Activated CD4-positive, CD25-positive, alpha-beta regulatory T cell treated with anti-CD3 and anti-CD28 coated beads, Interleukin-2, amount 50 U/mL, for 24 hours (primary cell): ENCODE measurements at regions not wholly inside any gene's neighbourhood (a gene's known extent, or its start where the extent isn't known, plus 50 kb on each side); places are given as distances from the start of the nearest gene placed in this dataset.
A peak's percentile ranks its signal among the peaks of the same experiment; 100 is the strongest.

Experiments
- ATAC-seq, 2 donors: fragments of 150-1000 bp; cut with Tn5 transposase; one replicate each; pipeline ENCODE4 v1.10.0; 2021; ENCODE audit warnings: mild to moderate bottlenecking in 1 of 2, moderate library complexity in 1 of 2

DNA sequence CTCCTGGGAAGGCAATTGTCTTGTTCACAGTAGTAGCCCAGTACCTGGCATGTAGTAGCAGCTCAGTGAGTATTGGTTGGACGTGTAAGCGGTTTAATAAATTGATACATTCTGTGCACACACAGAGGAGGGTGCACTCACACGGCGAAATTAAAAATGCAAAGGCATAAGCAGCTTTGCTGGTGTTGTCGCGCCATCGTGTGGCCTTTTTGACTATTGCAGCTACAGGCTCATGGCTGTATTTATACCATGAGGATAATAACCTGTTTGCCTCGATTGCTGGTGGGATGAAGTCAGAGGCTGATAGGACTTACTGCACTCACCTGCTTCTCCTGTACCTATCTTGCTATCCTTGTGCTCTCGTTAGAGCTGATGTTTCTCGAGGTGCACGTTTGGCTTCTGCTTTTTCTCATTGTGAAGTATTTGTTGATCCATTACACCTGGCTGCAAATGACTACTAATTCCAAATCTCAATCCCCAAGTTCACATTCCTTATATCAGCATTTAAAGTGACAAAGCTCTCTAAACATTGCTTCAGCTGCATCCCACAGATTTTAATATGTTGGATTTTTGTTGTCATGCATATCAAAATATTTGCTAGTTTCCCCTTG lies 61.5 kb downstream of the TBXT start:
- no peak for ATAC-seq

DNA sequence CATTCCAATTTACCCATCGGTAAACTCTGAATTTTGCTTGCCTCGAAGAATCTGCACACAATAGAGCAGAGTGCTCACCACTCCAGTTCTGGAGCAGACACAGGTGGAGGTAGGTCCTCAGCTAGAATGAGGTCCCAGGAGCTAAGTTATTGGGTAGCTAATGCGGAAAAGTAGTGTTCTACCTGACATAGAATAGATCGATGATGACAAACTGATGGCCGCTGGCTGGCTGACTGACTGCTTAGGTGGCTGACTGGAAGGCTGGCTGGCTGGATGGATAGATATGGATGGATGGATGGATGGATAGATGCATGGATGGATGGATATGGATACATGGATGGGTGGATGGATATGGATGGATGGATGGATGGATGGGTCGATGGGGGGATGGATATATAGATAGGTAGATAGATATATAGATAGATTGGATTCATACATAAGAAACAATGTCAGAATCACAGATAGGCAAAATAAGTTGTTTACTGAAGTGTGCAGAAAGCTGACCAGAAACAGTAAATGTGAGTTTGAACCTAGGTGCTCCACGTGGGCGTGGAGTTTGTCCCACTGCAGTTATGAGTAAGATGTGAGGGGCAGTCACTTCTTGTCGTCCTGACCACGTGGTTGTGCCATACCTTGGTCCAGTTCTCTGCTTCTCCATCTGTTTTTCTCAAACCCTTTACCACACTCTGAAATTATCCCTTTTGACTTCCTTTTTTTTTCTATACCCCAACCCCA lies 62.1 kb downstream of the TBXT start:
- ATAC-seq: peak in 1 of 2 donors; percentile 49

DNA sequence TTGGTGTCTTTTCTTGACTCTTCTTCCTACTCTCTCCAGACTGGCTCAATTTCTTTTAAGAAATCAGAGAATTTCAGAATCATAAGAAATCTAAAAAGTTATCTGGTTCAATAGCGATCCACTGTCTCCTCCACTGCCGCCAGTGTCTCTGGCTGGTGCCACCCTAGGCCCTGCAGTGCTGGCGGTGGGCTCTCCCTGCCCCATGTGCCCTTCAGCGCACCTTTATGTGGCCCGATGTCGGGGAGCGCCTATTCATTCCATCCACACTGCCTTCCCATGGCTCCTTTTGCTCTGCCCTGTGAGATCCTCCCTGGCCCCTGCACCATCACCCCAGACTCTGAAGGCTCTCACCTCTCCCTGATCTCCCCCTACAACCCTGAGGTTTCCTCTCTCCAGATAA lies 62.8 kb downstream of the TBXT start:
- ATAC-seq: no peak

DNA sequence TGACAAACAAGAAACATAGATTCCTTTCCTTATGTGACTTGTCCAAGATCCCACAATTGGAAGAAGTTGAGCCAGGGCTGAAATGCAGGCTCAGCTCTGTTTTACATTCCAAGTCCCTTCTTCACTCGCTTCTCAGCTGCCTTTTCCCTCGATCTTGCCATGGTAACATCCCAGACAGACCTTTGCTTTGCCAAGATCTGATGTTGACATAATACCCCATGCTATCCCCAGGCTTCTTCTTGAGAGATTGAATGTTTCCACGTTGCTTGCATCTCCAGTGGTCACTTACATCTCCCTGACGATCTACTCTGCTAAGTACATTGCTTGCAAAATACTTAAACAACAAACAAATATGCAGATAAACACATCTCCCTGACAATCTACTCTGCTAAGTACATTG lies 63.5 kb downstream of the TBXT start:
- no peak for ATAC-seq

DNA sequence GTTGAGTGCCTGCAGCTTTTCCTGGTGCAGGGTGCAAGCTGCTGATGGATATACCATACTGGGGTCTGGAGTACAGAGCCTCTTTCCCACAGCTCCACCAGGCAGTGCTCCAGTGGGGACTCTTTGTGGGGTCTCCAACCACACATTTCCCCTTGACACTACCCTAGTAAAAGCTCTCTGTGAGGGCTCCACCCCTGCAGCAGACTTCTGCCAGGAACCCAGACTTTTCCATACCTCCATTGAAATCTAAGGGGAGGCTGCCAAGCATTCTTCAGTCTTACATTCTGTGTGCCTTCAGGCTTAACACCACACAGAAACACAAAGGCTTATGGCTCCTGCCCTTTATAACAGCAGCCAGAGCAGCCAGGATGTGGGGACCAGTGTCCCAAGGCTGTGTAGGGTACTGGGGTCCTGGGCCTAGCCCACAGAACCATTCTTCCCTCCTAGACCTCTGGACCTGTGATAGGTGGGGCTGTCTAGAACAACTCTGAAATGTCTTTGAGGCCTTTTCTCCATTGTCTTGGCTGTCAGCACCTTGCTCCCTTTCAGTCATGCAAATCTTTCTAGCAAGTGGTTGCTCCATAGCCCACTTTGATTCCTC lies 65.7 kb downstream of the TBXT start:
- no peak for ATAC-seq

DNA sequence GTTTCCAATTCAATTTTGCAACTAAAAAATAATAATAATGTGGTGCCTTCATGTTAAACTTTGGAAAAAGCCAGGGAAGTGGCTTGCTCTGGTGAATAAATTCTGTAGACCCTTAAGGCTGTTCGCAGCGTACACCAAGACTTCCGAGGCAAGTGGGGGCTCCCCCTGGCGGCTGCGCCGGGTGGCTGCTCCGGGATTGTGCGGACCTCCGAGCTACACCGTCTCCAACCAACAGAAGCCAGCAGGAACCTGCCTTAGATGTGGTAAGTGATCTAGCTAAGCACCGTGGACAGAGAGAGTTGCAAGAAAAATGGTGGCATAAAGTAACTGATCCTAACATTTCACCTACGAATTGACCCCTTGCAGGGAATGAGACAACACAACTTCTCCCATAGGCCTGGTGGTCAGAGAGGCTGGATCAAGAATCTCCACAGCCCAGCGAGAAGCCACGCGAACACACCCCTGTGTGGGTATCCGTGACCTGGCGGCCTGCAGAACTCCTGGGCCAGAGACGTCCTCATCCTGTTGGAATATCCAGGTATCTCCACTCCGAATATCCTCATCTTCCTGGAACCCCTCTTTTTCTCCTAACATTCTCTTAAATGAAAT lies 69.6 kb downstream of the TBXT start:
- peak; percentile 64 to 66 for ATAC-seq

DNA sequence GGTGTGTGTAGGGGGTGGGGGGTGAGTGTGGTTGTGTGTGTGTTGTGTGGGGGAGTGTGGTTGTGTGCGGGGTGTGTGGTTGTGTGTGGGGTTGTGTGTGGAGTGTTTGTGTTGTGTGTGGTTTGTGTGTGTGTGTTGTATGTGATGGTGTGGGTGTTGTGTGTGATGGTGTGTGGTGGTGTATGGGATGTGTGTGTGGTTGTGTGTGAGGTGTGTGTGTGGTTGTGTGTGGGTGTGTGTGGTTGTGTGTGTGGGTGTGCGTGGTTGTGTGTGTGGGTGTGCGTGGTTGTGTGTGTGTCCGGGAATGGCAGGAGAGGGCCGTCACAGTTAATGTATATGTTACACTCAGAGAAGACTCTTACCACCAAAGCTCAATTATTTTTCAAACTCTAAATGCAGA lies 79.8 kb downstream of the TBXT start:
- no peak for ATAC-seq

DNA sequence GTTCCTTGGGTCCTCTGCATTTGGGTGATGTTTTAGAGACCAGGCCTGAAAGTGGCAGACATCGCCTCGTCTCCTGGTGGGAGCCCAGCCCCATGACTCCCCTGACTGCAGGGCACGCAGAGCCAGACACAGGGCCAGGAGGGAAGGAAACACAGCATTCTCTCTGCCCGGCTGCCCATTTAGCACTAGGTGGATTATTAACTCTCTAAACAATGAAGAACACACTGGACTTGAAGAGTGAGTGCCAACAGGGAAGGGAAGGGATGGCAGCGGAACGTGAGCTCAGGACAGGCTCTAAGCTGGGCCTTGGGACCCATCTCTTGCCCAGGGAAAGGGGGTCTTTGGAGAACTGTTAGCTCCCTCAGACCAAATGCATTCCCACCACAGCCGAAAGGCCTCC lies 80.4 kb downstream of the TBXT start:
- no peak for ATAC-seq

DNA sequence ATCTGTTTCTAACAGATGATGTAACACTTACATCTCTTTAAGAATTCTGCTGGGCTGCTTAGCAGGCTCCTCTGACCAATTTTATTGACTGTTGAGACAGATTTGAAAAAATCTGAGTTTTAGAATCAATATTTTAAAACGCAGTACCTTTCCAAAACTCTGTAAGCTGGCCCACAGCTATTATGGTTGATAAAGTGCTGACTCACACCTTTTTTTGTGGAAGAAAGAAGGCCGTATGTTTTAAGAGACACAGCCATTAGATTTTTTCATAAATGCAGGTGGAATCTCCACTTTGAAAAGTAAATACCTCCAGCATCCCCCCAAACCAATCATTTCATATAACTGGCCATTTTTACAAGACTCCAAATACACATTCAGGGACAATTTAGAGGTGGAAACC lies 82.2 kb downstream of the TBXT start:
- no peak for ATAC-seq

DNA sequence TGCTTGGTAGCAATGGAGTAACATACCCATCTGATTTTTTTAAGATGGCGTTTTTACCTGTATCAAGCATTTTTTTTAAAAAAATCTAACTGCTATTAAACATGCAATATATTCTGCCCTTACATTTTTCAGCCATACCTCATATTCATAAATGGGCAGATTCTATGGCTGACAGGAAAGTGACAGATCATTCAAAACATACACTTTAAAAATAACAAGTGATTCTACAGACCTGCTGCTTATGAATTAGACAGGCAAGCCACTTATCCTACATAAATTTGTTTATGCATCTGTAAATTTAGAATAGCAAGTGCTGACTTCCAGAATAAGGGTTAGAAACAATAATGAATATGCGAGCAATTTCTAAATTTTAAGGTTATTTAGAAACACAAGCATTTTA lies 82.7 kb downstream of the TBXT start:
- ATAC-seq: no peak

DNA sequence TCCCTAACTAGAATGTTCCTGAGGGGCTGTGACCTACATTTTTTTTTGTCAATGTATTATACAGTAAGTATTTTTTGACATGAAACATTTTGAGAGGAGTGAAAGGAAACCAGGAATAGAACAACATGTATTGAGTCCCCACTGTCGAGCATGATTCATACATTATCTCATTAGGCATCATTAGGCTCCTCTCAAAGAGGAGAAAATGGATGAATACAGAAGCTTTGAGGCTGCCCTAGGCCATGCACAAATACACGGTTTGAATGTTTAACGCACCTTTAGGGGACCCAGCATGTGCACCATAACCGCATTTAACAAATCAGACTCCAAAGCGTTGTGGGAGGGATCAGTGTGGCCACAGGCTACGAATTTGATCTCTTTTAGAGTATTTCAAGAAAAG lies 87.8 kb downstream of the TBXT start:
- no peak for ATAC-seq

DNA sequence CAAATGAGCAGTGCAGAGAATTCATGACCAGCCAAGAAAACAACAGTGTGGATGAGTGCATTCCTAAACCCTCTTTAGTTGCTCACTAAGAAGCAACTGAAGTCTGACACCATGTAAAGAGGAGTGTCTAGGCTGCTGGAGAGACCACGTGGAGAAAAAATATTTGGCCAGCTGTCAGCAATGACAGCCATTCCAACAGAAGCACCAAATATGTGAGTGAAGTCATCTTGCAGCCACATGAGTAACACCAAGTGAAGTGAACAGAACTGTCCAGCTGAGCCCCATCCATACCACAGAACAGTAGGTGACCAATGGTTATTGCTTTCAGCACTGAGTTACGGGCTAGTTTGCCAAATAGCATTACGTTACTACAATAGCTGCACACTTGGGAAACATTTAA lies 89.4 kb downstream of the TBXT start:
- ATAC-seq: no peak

DNA sequence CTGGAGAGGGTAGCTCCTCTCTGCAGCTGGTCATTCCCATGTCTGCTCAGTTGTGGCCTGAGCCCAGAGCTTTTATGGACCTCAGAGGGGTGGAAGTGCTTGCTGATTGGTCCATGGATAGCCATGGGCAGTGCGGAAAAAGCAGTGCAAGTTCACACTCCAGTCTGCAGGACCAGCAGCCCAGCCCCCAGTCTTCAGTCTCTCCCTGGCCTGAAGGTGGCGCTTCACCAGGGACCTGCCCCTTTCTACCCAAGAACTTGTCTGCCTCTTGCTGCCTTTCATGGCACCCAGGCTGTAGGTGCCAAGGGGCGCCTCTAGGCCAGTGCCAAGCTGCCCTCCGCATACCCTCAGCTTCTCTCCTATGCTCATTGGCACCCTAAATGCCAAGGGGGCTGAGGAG lies 91.0 kb downstream of the TBXT start:
- ATAC-seq: no peak

DNA sequence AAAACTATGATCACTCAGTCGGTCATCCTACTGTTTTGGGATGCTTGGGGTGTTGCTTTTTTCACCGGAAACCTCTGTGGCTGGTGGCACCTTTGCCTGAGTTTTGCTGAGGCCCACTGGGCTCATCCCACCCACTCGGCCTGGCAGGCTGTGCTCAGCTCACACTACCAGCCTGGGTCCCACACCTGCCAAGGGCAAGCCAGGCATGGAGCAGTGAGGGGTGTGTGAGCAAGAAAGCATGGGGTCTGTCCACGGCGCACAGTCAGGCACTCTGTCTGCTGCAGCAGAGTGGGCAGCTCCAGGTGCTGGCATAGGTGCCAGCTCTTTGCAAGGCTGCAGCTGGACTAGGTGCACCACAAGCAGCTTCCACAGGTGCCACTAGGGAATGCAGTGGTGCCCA lies 91.7 kb downstream of the TBXT start:
- ATAC-seq: no peak

DNA sequence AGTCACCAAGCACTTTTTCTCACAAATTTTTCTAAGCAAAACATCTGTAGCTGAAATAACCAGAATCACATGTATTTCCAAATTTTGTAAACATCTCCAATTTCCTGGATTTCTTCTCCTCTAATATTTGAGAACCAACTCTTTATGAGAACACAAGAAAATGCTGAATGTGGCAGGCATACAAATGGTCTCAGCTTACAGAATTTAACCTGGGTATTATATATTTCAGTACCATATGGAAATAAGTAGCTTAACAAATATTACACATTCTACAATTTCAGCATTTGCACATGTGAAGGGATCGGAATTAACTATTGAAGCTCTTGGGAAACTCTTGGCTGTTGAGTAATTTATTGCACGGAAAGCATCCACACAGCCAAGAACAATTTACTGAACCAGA lies 92.5 kb downstream of the TBXT start:
- no peak for ATAC-seq

DNA sequence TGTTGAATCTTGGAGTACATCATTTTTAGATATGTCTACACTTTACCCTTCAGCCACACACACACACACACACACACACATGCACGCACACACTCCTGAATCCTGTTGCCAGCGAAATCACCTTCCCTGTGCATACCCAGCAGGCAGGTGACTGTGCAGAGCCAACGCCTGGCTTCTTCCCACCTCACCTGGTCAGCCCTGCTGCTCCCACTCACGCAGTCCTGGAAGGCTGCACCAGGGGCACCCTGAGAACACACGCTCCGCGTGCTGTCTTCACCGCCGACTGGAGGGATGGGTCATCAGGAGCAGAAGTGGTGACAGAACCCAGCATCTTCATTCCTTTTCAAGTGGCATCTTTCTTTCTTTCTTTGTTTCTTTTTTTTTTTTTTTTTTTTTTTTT lies 94.6 kb downstream of the TBXT start:
- no peak for ATAC-seq

DNA sequence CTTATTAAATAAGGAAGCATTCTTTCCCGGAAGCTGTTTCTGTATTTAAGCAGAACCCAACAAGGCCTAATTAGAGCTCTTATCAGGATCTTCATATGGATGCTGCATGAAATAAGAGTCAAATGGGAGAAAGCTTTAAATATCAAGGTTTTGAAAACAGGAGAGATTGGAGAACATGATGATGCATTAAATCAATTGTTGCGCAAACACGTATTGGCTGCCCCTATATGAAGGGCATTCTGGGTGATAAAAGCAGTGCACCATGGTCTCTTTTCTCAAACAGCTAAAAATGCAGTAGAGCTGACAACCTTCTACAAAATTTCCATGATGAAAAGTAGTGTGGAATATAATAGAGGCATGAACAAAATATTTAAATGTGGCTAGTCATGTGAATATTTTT lies 98.9 kb downstream of the TBXT start:
- no peak for ATAC-seq

DNA sequence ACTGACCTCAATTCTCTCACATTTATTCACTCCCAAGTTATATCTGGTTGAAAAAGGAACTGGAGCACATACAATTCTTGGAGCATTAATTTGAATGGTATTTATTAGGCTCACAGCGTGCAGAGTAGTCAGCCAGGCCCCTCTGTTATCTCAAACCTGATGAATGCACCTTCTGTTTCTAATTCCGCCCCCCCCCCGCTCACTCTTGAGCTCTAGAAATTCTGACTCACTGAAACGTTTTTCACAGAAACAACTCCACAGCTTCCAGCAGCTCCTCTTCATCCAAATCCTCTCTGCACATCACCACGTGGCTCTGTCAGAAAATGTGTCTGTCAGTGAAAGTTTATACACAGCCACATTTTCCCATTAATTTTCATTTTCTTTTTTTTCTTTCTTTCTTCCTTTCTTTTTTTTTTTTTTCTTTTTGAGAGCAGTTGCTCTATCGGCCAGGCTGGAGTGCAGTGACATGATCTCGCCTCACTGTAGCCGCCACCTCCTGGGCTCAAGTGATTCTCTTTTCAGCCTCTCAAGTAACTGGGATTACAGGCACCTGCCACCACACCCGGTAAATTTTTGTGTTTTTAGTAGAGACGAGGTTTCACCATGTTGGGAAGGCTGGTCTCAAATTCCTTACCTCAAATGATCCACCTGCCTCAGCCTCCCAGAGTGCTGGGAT lies 109.4 kb downstream of the TBXT start:
- no peak for ATAC-seq

DNA sequence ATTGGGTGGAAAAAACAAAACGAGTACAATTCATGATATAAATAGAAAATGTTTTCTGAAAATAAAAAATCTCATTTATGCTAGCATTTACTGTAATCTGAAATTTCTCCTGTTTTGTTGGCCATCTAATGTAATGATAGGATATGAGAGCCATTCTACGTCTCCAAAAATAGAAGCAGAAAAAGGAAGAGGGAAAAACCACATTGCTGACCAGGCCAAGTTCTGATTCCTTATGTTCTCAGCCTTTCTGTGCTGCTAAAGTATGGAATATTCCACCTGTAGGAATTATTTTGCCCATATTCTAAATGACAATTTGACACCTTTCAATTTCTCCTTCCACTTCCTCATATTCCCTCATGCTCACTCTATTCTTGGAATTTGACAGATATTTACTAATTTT lies 110.2 kb downstream of the TBXT start:
- no peak for ATAC-seq

DNA sequence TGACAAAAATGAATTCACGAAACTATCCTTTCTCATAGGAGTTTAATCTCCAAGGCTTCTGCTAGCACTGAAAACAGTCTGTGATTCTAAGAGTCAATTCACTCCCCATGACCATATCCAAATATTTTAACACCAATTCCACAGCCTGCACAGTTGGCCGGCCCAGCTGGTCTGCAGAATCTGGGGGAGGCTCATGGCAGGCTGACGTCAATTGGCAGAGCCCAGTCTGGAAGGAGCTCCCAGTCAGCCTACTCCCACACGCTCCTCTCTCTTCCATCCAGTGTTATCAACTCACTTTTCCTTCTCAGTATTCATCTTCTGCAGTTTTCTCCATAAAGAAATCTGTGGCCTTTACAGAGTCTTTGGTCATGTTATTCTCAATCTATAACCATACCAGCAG lies 111.0 kb downstream of the TBXT start:
- ATAC-seq: no peak

DNA sequence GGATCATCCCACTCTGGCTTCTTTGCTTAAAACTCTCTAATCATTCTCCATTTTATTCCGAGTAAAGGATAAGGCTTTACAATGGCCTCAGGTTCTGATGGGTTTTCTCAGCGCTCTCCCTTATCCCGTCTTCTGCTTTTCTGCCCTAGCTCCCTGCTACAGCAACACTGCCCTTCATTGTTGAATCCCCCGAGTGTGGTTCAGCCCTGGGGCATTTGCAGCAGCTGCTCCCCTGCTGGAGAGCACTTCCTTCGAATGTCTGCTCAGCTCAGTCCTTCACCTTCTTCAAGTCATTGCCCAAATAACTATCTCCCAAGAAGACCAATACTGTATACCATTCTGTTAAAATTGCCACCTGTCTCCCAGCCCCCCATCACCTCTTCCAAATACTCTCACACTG lies 111.8 kb downstream of the TBXT start:
- no peak for ATAC-seq

DNA sequence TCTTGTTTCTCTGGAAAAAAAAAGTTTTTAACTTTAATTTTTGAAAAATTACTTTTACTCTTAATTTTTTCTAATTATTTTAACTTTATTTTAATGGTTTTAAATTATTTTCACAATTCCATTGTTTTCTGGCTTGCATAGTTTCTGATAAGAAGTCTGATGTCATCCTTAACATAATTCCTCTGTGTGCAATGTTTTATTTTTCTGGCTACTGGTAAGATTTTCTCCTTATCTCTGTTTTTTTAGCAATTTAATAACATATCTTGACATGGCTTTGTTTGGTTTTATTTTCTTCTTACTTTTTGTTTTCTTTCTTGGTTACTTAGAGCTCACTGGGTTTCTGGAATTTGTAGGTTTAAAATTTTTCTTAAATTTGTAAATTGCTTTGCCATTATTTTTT lies 114.8 kb downstream of the TBXT start:
- ATAC-seq: no peak

DNA sequence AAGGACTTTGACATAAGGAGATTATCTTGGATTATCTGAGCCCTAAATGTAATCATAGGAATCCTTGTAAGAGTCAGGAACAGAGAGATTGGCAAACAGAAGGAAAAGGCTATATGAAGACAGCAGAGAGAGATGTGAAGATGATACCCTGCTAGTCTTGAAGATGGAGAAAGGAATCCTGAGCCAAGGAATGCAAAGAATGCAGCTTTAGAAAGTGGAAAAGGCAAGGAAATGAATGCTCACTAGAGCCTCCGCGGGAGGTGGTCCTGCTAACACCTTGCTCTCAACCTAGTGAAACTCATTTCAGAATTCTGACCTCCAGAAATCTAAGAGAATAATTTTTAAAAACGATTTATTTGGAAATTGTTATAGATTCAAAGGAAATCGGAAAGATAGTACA lies 117.1 kb downstream of the TBXT start:
- no peak for ATAC-seq

DNA sequence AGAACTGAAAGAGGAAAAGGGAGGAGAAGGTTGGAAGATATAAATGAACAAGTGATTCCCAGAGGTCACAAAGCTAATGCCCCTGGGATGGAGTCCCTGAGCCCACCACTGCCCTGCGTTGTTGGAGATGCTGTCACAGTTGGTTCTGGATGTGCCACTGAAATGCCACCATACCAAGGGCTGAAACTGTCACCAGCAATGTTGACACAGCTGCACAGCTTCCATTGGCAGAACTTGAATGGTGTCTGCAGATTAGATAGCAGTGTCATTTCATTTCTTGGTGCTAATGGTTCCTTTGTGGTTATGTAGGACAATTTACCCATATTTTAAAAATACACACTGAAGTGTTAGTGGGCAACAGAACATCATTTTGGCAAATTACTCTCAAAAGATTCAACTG lies 120.7 kb downstream of the TBXT start:
- no peak for ATAC-seq
